H9 (cell line): ENCODE measurements at regions not wholly inside any gene's neighbourhood (a gene's known extent, or its start where the extent isn't known, plus 50 kb on each side); places are given as distances from the start of the nearest gene placed in this dataset.

Source experiments
- DNase-seq: peaks from one replicate; pipeline ENCODE4 v3.0.0-alpha.2; 2017
- H2AFZ ChIP-seq: one replicate; pipeline ENCODE4 v1.6.1; 2013; ENCODE audit warnings: mild to moderate bottlenecking, low read length, control low read depth, moderate library complexity
- H2AK5ac ChIP-seq: 2 replicates; pipeline ENCODE4 v1.6.1; 2013; ENCODE audit warnings: low read length, control low read depth, mixed read lengths; ENCODE audit not compliant: insufficient read length
- H2BK120ac ChIP-seq: one replicate; pipeline ENCODE4 v1.6.1; 2013; ENCODE audit warnings: low read depth, mild to moderate bottlenecking, low read length, control low read depth, inconsistent platforms; ENCODE audit not compliant: poor library complexity, severe bottlenecking
- H2BK12ac ChIP-seq: 2 replicates; pipeline ENCODE4 v1.6.1; 2013; ENCODE audit warnings: low read length, control low read depth, mixed read lengths, low read depth; ENCODE audit not compliant: insufficient read length
- H2BK15ac ChIP-seq: 2 replicates; pipeline ENCODE4 v1.6.1; 2013; ENCODE audit warnings: low read depth, low read length, control low read depth
- H2BK20ac ChIP-seq: one replicate; pipeline ENCODE4 v1.6.1; 2013; ENCODE audit warnings: low read depth, mild to moderate bottlenecking, low read length, control low read depth, inconsistent platforms; ENCODE audit not compliant: poor library complexity, severe bottlenecking
- H2BK5ac ChIP-seq: 2 replicates; pipeline ENCODE4 v1.6.1; 2013; ENCODE audit warnings: low read length, control low read depth, mixed read lengths; ENCODE audit not compliant: insufficient read length
- H3K14ac ChIP-seq: 2 replicates; pipeline ENCODE4 v1.6.1; 2013; ENCODE audit warnings: low read length, control low read depth; ENCODE audit not compliant: insufficient read depth
- H3K18ac ChIP-seq: 2 replicates; pipeline ENCODE4 v1.6.1; 2013; ENCODE audit warnings: low read depth, mild to moderate bottlenecking, mixed read lengths, low read length, control low read depth; ENCODE audit not compliant: insufficient read length
- H3K23ac ChIP-seq: 2 replicates; pipeline ENCODE4 v1.6.1; 2013; ENCODE audit warnings: low read length, control low read depth, mixed read lengths, low read depth; ENCODE audit not compliant: insufficient read length
- H3K23me2 ChIP-seq: 2 replicates; pipeline ENCODE4 v1.6.1; 2013; ENCODE audit warnings: low read depth, mild to moderate bottlenecking, mixed read lengths, low read length, control low read depth; ENCODE audit not compliant: insufficient read length, poor library complexity, severe bottlenecking
- H3K27ac ChIP-seq: 2 replicates; pipeline ENCODE4 v1.5.1; 2013; ENCODE audit warnings: low read length, control low read depth, mixed read lengths, low read depth; ENCODE audit not compliant: insufficient read length
- H3K27me3 ChIP-seq: 2 replicates; pipeline ENCODE4 v1.6.1; 2013; ENCODE audit warnings: low read length, control low read depth, inconsistent platforms; ENCODE audit not compliant: insufficient read depth
- H3K4ac ChIP-seq: 2 replicates; pipeline ENCODE4 v1.6.1; 2013; ENCODE audit warnings: low read depth, mild to moderate bottlenecking, control low read depth, inconsistent platforms, low read length, moderate library complexity
- H3K4me1 ChIP-seq: 2 replicates; pipeline ENCODE4 v1.6.1; 2013; ENCODE audit warnings: low read length, control low read depth, inconsistent platforms; ENCODE audit not compliant: insufficient read depth
- H3K4me2 ChIP-seq: 2 replicates; pipeline ENCODE4 v1.6.1; 2013; ENCODE audit warnings: low read length, control low read depth, mixed read lengths; ENCODE audit not compliant: insufficient read length, insufficient read depth
- H3K56ac ChIP-seq: 2 replicates; pipeline ENCODE4 v1.6.1; 2013; ENCODE audit warnings: low read depth, mild to moderate bottlenecking, mixed read lengths, low read length, control low read depth; ENCODE audit not compliant: insufficient read length
- H3K79me1 ChIP-seq: 2 replicates; pipeline ENCODE4 v1.6.1; 2013; ENCODE audit warnings: low read depth, mild to moderate bottlenecking, moderate library complexity, low read length, control low read depth, inconsistent platforms; ENCODE audit not compliant: insufficient read depth, poor library complexity, severe bottlenecking
- H3K79me2 ChIP-seq: 2 replicates; pipeline ENCODE4 v1.6.1; 2013; ENCODE audit warnings: low read length, control low read depth, inconsistent platforms; ENCODE audit not compliant: insufficient read depth
- H3K9ac ChIP-seq: 2 replicates; pipeline ENCODE4 v1.6.1; 2013; ENCODE audit warnings: low read length, control low read depth, mixed read lengths; ENCODE audit not compliant: insufficient read length; ENCODE audit errors: extremely low read depth
- H3K9me3 ChIP-seq: one replicate; pipeline ENCODE4 v1.6.1; 2013; ENCODE audit warnings: low read depth, low read length, inconsistent platforms; ENCODE audit not compliant: control insufficient read depth
- H3T11ph ChIP-seq: one replicate; pipeline ENCODE4 v1.6.1; 2013; ENCODE audit warnings: mild to moderate bottlenecking, low read length, control low read depth, inconsistent platforms
- H4K20me1 ChIP-seq: one replicate; pipeline ENCODE4 v1.6.1; 2013; ENCODE audit not compliant: control insufficient read depth, insufficient read length, insufficient read depth
- H4K5ac ChIP-seq: 2 replicates; pipeline ENCODE4 v1.6.1; 2013; ENCODE audit warnings: low read depth, mild to moderate bottlenecking, mixed read lengths, low read length, control low read depth; ENCODE audit not compliant: insufficient read length
- H4K8ac ChIP-seq: replicated peaks from 2 replicates; pipeline ENCODE4 v1.6.1; 2013; ENCODE audit warnings: low read length, control low read depth, mixed read lengths, low read depth; ENCODE audit not compliant: insufficient read length
- H4K91ac ChIP-seq: 2 replicates; pipeline ENCODE4 v1.6.1; 2013; ENCODE audit warnings: low read depth, mild to moderate bottlenecking, moderate library complexity, mixed read lengths, low read length, control low read depth; ENCODE audit not compliant: insufficient read length
- H3K27ac Mint-ChIP-seq, 3 experiments: 2 replicates in 2 of 3; 3 replicates in 1 of 3; pipeline ENCODE4 v1.8.0; 2020 to 2021; ENCODE audit warnings: mixed read lengths in 3 of 3, mild to moderate bottlenecking in 1 of 3, moderate library complexity in 1 of 3
- H3K27me3 Mint-ChIP-seq: 2 replicates; pipeline ENCODE4 v1.8.0; 2021; ENCODE audit warnings: low read depth, mild to moderate bottlenecking, moderate library complexity, mixed read lengths
- H3K36me3 Mint-ChIP-seq, 3 experiments: 2 replicates in 2 of 3; 3 replicates in 1 of 3; pipeline ENCODE4 v1.8.0; 2020 to 2021; ENCODE audit warnings: low read depth in 3 of 3, mixed read lengths in 3 of 3; ENCODE audit not compliant: insufficient read depth in 1 of 3
- H3K4me1 Mint-ChIP-seq, 2 experiments: 2 replicates each; pipeline ENCODE4 v1.8.0; 2020; ENCODE audit warnings: mixed read lengths in 2 of 2
- H3K4me3 Mint-ChIP-seq, 2 experiments: 2 replicates in 1 of 2; 3 replicates in 1 of 2; pipeline ENCODE4 v1.8.0; 2020 to 2021; ENCODE audit warnings: mild to moderate bottlenecking in 2 of 2, mixed read lengths in 2 of 2, moderate library complexity in 1 of 2
- H3K9me3 Mint-ChIP-seq, 2 experiments: 2 replicates in 1 of 2; 3 replicates in 1 of 2; pipeline ENCODE4 v1.8.0; 2020; ENCODE audit warnings: mild to moderate bottlenecking in 2 of 2, mixed read lengths in 2 of 2, moderate library complexity in 1 of 2
- WGBS: extraction: QIAGEN DNeasy Blood & Tissue Kit; methylation state at CpG from one replicate; pipeline ENCODE4 v1.1.7; 2013; ENCODE audit warnings: missing lambda C conversion rate, low lambda C conversion rate, mixed read lengths; ENCODE audit not compliant: insufficient read length; ENCODE audit errors: extremely low coverage; 5-methylcytosine and 5-hydroxymethylcytosine counted together
- TF ChIP-seq, protein P1 (sequence below): fragments of 200-600 bp; sonication (generic); conservative IDR thresholded peaks from 3 replicates; pipeline ENCODE4 v1.8.0; 2021; ENCODE audit warnings: antibody characterized with exemption, mild to moderate bottlenecking

DNA sequence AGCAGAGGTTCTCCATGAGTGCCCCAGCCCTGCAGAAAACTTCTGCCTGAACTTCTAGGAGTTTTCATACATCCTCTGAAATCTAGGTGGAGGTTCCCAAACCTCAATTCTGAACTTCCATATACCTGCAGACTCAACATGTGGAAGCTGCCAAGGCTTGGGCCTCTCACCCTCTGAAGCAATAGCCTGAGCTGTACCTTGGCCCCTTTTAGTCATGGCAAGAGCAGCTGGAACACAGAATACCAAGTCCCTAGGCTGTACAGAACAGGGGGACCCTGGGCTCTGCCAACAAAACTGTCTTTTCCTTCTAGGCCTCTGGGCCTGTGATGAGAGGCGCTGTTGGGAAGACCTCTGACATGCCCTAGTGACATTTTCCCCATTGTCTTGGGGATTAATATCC, 494.3 kb upstream of the FOXG1 start:
- Histone ChIP-seq H2BK120ac (no peak overlapping the region), H3K23ac (no peak overlapping the region), H3T11ph (no peak overlapping the region), H3K9me3 (no peaks in the 10 kb centered on the region), H2AK5ac (no peak overlapping the region), H4K8ac (no peak overlapping the region), H4K5ac (no peak overlapping the region), H3K79me2 (no peaks in the 10 kb centered on the region), H3K79me1 (no peaks in the 10 kb centered on the region), H3K4me1 (no peaks in the 10 kb centered on the region; the same call in 1 of the 2 replicates), H2AFZ (no peak overlapping the region), H4K91ac (no peak overlapping the region), H3K18ac (no peak overlapping the region), H2BK20ac (no peak overlapping the region), H3K23me2 (no peaks in the 10 kb centered on the region), H3K27me3 (no peaks in the 10 kb centered on the region), H3K4ac (no peak overlapping the region), H3K9ac (no peak overlapping the region), H3K4me2 (no peak overlapping the region), H2BK5ac (no peak overlapping the region), H2BK12ac (no peak overlapping the region), H3K27ac (no peak overlapping the region), H3K56ac (no peak overlapping the region), H2BK15ac (no peak overlapping the region), H4K20me1 (no peaks in the 10 kb centered on the region), H3K14ac (no peak overlapping the region)
- no CpG with 5 or more reads among the region's 1 CpG for WGBS
- Mint-ChIP-seq H3K4me1 (no peaks in the 10 kb centered on the region), H3K27me3 (no peaks in the 10 kb centered on the region), H3K4me3 (no peak overlapping the region), H3K27ac (no peak overlapping the region), H3K9me3 (peaks cover 8 to 25% of the 10 kb centered on the region in 2 experiments; a peak in 4 of 5 replicates), H3K36me3 (peaks cover 0 to 6% (median 2%) of the 10 kb centered on the region in 3 experiments; a peak in 1 of 7 replicates)
- TF ChIP-seq, protein P1, sequence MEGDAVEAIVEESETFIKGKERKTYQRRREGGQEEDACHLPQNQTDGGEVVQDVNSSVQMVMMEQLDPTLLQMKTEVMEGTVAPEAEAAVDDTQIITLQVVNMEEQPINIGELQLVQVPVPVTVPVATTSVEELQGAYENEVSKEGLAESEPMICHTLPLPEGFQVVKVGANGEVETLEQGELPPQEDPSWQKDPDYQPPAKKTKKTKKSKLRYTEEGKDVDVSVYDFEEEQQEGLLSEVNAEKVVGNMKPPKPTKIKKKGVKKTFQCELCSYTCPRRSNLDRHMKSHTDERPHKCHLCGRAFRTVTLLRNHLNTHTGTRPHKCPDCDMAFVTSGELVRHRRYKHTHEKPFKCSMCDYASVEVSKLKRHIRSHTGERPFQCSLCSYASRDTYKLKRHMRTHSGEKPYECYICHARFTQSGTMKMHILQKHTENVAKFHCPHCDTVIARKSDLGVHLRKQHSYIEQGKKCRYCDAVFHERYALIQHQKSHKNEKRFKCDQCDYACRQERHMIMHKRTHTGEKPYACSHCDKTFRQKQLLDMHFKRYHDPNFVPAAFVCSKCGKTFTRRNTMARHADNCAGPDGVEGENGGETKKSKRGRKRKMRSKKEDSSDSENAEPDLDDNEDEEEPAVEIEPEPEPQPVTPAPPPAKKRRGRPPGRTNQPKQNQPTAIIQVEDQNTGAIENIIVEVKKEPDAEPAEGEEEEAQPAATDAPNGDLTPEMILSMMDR: no peak
- DNase-seq: no peak
